ENCODE measurements at regions not wholly inside any gene's neighbourhood (a gene's known extent, or its start where the extent isn't known, plus 50 kb on each side); places are given as distances from the start of the nearest gene placed in this dataset.

- no peak for TF ChIP-seq CTCF (IDR thresholded peaks at IDR 0.05; ENCODE audit: insufficient read depth, low read length)
- no peak for TF ChIP-seq REST (IDR thresholded peaks at IDR 0.05; ENCODE audit: insufficient replicate concordance, low read depth)
- TF ChIP-seq GABPA (IDR thresholded peaks at IDR 0.05; ENCODE audit: low read depth), result no peak
These were observed 112.6 kb upstream of the DACH1 start for GRCh38 chr13:71979616-71980015.
